WTC11 (cell line): ENCODE measurements at regions not wholly inside any gene's neighbourhood (a gene's known extent, or its start where the extent isn't known, plus 50 kb on each side); places are given as distances from the start of the nearest gene placed in this dataset.

Experiments used
- CREB1 ChIP-seq: sonication (generic); formaldehyde crosslinking; IDR thresholded peaks from 2 replicates; pipeline ENCODE4 v1.8.0; 2023; ENCODE audit warnings: mild to moderate bottlenecking, missing genetic modification reagents
- ETV6 ChIP-seq: sonication (generic); formaldehyde crosslinking; IDR thresholded peaks from 2 replicates; pipeline ENCODE4 v1.8.1; 2022; ENCODE audit warnings: mild to moderate bottlenecking, missing genetic modification reagents
- NFYB ChIP-seq: sonication (generic); formaldehyde crosslinking; conservative IDR thresholded peaks from 2 replicates; pipeline ENCODE4 v1.8.0; 2022; ENCODE audit warnings: low read depth, missing genetic modification reagents
- ZNF121 ChIP-seq: sonication (generic); formaldehyde crosslinking; IDR thresholded peaks from 2 replicates; pipeline ENCODE4 v1.8.0; 2023; ENCODE audit warnings: missing genetic modification reagents
- ZNF263 ChIP-seq: sonication (generic); formaldehyde crosslinking; IDR thresholded peaks from 2 replicates; pipeline ENCODE4 v1.8.1; 2022; ENCODE audit warnings: low read depth, mild to moderate bottlenecking, moderate library complexity, missing genetic modification reagents
- ZNF317 ChIP-seq: sonication (generic); formaldehyde crosslinking; IDR thresholded peaks from 2 replicates; pipeline ENCODE4 v1.8.1; 2023; ENCODE audit warnings: low read depth, mild to moderate bottlenecking, moderate library complexity, missing genetic modification reagents, borderline replicate concordance
- ZNF416 ChIP-seq: fragments of 250-450 bp; sonication (Bioruptor Pico); IDR thresholded peaks from 2 replicates; pipeline ENCODE4 v1.9.0; 2021; ENCODE audit warnings: mild to moderate bottlenecking, inconsistent platforms
- TF ChIP-seq, protein P1 (sequence below): fragments of 200-600 bp; IDR thresholded peaks from 2 replicates; pipeline ENCODE4 v1.8.0; 2022; ENCODE audit warnings: antibody characterized with exemption
- TF ChIP-seq, protein P2 (sequence below): sonication (generic); formaldehyde crosslinking; conservative IDR thresholded peaks from 2 replicates; pipeline ENCODE4 v1.8.1; 2022; ENCODE audit warnings: mild to moderate bottlenecking, missing genetic modification reagents
- TF ChIP-seq, protein P3 (sequence below): sonication (generic); formaldehyde crosslinking; IDR thresholded peaks from 2 replicates; pipeline ENCODE4 v1.8.1; 2023; ENCODE audit warnings: mild to moderate bottlenecking, missing genetic modification reagents, moderate library complexity
- TF ChIP-seq, protein P4 (sequence below): sonication (generic); formaldehyde crosslinking; IDR thresholded peaks from 2 replicates; pipeline ENCODE4 v1.8.1; 2023; ENCODE audit warnings: mild to moderate bottlenecking, missing genetic modification reagents, moderate library complexity
- TF ChIP-seq, protein P5 (sequence below): sonication (generic); formaldehyde crosslinking; IDR thresholded peaks from 2 replicates; pipeline ENCODE4 v1.8.0; 2023; ENCODE audit warnings: missing genetic modification reagents, mild to moderate bottlenecking, borderline replicate concordance

DNA sequence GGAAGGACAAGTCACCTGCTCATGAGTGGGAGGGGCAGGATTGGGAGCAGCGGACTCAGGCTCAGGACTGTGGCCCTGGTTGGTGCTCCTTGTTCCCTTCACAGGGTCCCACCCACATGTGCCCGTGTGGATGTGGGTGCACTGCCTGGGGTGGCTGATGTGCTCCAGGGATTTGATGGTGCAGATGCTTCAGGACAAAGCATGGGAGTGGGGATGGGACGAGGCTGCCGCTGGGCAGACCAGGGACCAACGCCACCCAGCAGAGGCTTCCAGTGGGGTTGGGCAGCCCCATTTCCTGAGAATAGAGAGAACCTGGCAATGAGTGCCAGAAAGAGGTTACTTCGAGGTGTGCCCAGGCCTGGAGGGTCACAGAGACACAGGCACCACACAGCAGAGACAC, 65.5 kb upstream of the IGLL5 start:
- TF ChIP-seq, protein P1, sequence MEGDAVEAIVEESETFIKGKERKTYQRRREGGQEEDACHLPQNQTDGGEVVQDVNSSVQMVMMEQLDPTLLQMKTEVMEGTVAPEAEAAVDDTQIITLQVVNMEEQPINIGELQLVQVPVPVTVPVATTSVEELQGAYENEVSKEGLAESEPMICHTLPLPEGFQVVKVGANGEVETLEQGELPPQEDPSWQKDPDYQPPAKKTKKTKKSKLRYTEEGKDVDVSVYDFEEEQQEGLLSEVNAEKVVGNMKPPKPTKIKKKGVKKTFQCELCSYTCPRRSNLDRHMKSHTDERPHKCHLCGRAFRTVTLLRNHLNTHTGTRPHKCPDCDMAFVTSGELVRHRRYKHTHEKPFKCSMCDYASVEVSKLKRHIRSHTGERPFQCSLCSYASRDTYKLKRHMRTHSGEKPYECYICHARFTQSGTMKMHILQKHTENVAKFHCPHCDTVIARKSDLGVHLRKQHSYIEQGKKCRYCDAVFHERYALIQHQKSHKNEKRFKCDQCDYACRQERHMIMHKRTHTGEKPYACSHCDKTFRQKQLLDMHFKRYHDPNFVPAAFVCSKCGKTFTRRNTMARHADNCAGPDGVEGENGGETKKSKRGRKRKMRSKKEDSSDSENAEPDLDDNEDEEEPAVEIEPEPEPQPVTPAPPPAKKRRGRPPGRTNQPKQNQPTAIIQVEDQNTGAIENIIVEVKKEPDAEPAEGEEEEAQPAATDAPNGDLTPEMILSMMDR: no peak
- TF ChIP-seq ZNF121 (CRISPR knock-in tag) (no peak), ZNF263 (CRISPR knock-in tag) (no peak), ETV6 (CRISPR knock-in tag) (no peak), ZNF416 (CRISPR knock-in tag) (no peak), NFYB (CRISPR knock-in tag) (no peak), CREB1 (CRISPR knock-in tag) (no peak), ZNF317 (CRISPR knock-in tag) (no peak)
- TF ChIP-seq, protein P2, sequence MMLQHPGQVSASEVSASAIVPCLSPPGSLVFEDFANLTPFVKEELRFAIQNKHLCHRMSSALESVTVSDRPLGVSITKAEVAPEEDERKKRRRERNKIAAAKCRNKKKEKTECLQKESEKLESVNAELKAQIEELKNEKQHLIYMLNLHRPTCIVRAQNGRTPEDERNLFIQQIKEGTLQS (CRISPR knock-in tag): no peak
- TF ChIP-seq, protein P3, sequence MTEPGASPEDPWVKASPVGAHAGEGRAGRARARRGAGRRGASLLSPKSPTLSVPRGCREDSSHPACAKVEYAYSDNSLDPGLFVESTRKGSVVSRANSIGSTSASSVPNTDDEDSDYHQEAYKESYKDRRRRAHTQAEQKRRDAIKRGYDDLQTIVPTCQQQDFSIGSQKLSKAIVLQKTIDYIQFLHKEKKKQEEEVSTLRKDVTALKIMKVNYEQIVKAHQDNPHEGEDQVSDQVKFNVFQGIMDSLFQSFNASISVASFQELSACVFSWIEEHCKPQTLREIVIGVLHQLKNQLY (CRISPR knock-in tag): no peak
- TF ChIP-seq, protein P4, sequence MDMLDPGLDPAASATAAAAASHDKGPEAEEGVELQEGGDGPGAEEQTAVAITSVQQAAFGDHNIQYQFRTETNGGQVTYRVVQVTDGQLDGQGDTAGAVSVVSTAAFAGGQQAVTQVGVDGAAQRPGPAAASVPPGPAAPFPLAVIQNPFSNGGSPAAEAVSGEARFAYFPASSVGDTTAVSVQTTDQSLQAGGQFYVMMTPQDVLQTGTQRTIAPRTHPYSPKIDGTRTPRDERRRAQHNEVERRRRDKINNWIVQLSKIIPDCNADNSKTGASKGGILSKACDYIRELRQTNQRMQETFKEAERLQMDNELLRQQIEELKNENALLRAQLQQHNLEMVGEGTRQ (CRISPR knock-in tag): no peak
- TF ChIP-seq, protein P5, sequence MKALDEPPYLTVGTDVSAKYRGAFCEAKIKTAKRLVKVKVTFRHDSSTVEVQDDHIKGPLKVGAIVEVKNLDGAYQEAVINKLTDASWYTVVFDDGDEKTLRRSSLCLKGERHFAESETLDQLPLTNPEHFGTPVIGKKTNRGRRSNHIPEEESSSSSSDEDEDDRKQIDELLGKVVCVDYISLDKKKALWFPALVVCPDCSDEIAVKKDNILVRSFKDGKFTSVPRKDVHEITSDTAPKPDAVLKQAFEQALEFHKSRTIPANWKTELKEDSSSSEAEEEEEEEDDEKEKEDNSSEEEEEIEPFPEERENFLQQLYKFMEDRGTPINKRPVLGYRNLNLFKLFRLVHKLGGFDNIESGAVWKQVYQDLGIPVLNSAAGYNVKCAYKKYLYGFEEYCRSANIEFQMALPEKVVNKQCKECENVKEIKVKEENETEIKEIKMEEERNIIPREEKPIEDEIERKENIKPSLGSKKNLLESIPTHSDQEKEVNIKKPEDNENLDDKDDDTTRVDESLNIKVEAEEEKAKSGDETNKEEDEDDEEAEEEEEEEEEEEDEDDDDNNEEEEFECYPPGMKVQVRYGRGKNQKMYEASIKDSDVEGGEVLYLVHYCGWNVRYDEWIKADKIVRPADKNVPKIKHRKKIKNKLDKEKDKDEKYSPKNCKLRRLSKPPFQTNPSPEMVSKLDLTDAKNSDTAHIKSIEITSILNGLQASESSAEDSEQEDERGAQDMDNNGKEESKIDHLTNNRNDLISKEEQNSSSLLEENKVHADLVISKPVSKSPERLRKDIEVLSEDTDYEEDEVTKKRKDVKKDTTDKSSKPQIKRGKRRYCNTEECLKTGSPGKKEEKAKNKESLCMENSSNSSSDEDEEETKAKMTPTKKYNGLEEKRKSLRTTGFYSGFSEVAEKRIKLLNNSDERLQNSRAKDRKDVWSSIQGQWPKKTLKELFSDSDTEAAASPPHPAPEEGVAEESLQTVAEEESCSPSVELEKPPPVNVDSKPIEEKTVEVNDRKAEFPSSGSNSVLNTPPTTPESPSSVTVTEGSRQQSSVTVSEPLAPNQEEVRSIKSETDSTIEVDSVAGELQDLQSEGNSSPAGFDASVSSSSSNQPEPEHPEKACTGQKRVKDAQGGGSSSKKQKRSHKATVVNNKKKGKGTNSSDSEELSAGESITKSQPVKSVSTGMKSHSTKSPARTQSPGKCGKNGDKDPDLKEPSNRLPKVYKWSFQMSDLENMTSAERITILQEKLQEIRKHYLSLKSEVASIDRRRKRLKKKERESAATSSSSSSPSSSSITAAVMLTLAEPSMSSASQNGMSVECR (CRISPR knock-in tag): no peak
